K562 (cell line): ENCODE measurements at regions not wholly inside any gene's neighbourhood (a gene's known extent, or its start where the extent isn't known, plus 50 kb on each side); places are given as distances from the start of the nearest gene placed in this dataset.

Experiments used
- ATAC-seq: fragments of 200-7000 bp; cut with Tn5 transposase; 3 replicates; pipeline ENCODE4 v1.9.1; 2020; ENCODE audit warnings: moderate library complexity
- BruUV-seq: library from RNA; stranded (reverse); fragments of 400-500 nt; replicated peaks from 2 replicates; lab custom pipeline; 2021; lab: Mats Ljungman, UMichigan
- CTCF ChIA-PET: fragments of 300-600 bp; formaldehyde crosslinking; extraction: SDS; loops from one replicate; lab custom pipeline; 2021; ENCODE audit warnings: low intra/inter-chr PET ratio; lab: Yijun Ruan, JAX
- POLR2A ChIA-PET: fragments of 300-600, 350-650 bp; sonication (Branson Sonifier 250); formaldehyde crosslinking; extraction: SDS; loops from one replicate; lab custom pipeline; 2021; ENCODE audit warnings: antibody characterized with exemption, inconsistent platforms; lab: Yijun Ruan, JAX
- DNase-seq, 4 experiments: peaks; one replicate each; pipeline versions ENCODE4 v3.0.0 to v3.0.0-alpha.2; 2011 to 2018; ENCODE audit warnings: low spot score in 3 of 4, mixed read lengths in 3 of 4; ENCODE audit errors: extremely low read depth in 1 of 4
- FAIRE-seq: peaks from 2 replicates; lab custom pipeline; 2011; peaks lifted over from hg19 to GRCh38; lab: Jason Lieb, UNC
- H2AFZ ChIP-seq: 2 replicates; pipeline ENCODE4 v1.6.0; 2011; ENCODE audit warnings: low read depth, low read length, control low read depth, inconsistent platforms
- H3K27ac ChIP-seq: fragments of 200-600 bp; 3 replicates; pipeline ENCODE4 v1.8.0; 2011; ENCODE audit warnings: low read depth, mild to moderate bottlenecking, control low read depth, inconsistent platforms, low read length, moderate library complexity, mixed read lengths; ENCODE audit errors: extremely low read depth
- H3K27me3 ChIP-seq, 2 experiments: fragments of 300-600 bp in 1 of 2; 2 replicates in 1 of 2; 3 replicates in 1 of 2; pipeline versions ENCODE4 v1.6.0 to v1.8.0; 2011; ENCODE audit warnings: inconsistent platforms in 2 of 2, low read length in 2 of 2, mild to moderate bottlenecking in 1 of 2, mixed read lengths in 1 of 2, moderate library complexity in 1 of 2; ENCODE audit not compliant: control insufficient read depth in 2 of 2, insufficient read depth in 2 of 2
- H3K36me3 ChIP-seq: fragments of 300-600 bp; 3 replicates; pipeline ENCODE4 v1.8.0; 2011; ENCODE audit warnings: mild to moderate bottlenecking, low read length, inconsistent platforms; ENCODE audit not compliant: control insufficient read depth, insufficient read depth
- H3K4me1 ChIP-seq, 2 experiments: fragments of 200-600 bp in 1 of 2; replicated peaks in 1 of 2; 2 replicates in 1 of 2; 3 replicates in 1 of 2; pipeline versions ENCODE4 v1.5.1 to v1.8.0; 2011; ENCODE audit warnings: inconsistent platforms in 2 of 2, low read length in 2 of 2, mild to moderate bottlenecking in 1 of 2, mixed read lengths in 1 of 2, moderate library complexity in 1 of 2; ENCODE audit not compliant: control insufficient read depth in 2 of 2, insufficient read depth in 2 of 2
- H3K4me2 ChIP-seq: 2 replicates; pipeline ENCODE4 v1.6.1; 2011; ENCODE audit warnings: low read length, control low read depth, inconsistent platforms, mixed read lengths; ENCODE audit not compliant: insufficient read depth
- H3K4me3 ChIP-seq: fragments of 200-600 bp; sonication (generic), shearing (Covaris generic); 2 replicates; pipeline ENCODE4 v1.5.1; 2016; ENCODE audit warnings: control low read depth, inconsistent platforms
- H3K79me2 ChIP-seq: fragments of 200-600 bp; 3 replicates; pipeline ENCODE4 v1.8.0; 2011; ENCODE audit warnings: low read length, inconsistent platforms; ENCODE audit not compliant: control insufficient read depth, insufficient read depth
- H3K9ac ChIP-seq, 2 experiments: 2 replicates each; pipeline versions ENCODE4 v1.6.0 to v1.6.1; 2011; ENCODE audit warnings: low read depth in 2 of 2, low read length in 2 of 2, control low read depth in 1 of 2, inconsistent platforms in 1 of 2, mild to moderate bottlenecking in 1 of 2, mixed read lengths in 1 of 2; ENCODE audit not compliant: insufficient read depth in 1 of 2
- H3K9me1 ChIP-seq: one replicate; pipeline ENCODE4 v1.6.0; 2011; ENCODE audit warnings: inconsistent platforms, mild to moderate bottlenecking, low read length, moderate library complexity; ENCODE audit not compliant: control insufficient read depth, insufficient read depth
- H3K9me3 ChIP-seq: replicated peaks from 2 replicates; pipeline ENCODE4 v1.5.1; 2011; ENCODE audit warnings: low read depth, low read length, inconsistent platforms; ENCODE audit not compliant: control insufficient read depth, insufficient read depth
- H4K20me1 ChIP-seq: replicated peaks from 2 replicates; pipeline ENCODE4 v1.6.1; 2011; ENCODE audit warnings: low read length, inconsistent platforms, mixed read lengths; ENCODE audit not compliant: control insufficient read depth, insufficient read depth
- BACH1 ChIP-seq: fragments of 200-800 bp; sonication (Bioruptor generic); IDR thresholded peaks from 2 replicates; pipeline ENCODE4 v1.6.1; 2016; ENCODE audit warnings: missing genetic modification characterization, missing compliant biosample characterization
- BMI1 ChIP-seq: fragments of 150-350 bp; IDR thresholded peaks from 2 replicates; pipeline ENCODE4 v1.6.1; 2014; ENCODE audit warnings: low read length
- GTF2A2 ChIP-seq: IDR thresholded peaks from 2 replicates; pipeline ENCODE4 v1.6.1; 2016; ENCODE audit warnings: mild to moderate bottlenecking, missing genetic modification characterization, missing compliant biosample characterization
- HCFC1 ChIP-seq: IDR thresholded peaks from 2 replicates; pipeline ENCODE4 v1.6.1; 2012; ENCODE audit warnings: low read depth, low read length, improper control_type of control experiment
- LCOR ChIP-seq: sonication (generic); formaldehyde crosslinking; IDR thresholded peaks from 2 replicates; pipeline ENCODE4 v1.8.0; 2022; ENCODE audit warnings: mild to moderate bottlenecking, missing genetic modification reagents
- MTA3 ChIP-seq: fragments of 450-650 bp; formaldehyde crosslinking; IDR thresholded peaks from 2 replicates; pipeline ENCODE4 v1.6.1; 2017; ENCODE audit warnings: mild to moderate bottlenecking, borderline replicate concordance
- NCOA1 ChIP-seq: fragments of 450-650 bp; IDR thresholded peaks from 2 replicates; pipeline ENCODE4 v1.6.1; 2016; ENCODE audit warnings: low read depth
- POLR2AphosphoS5 ChIP-seq: IDR thresholded peaks from 2 replicates; pipeline ENCODE4 v1.6.1; 2011; ENCODE audit warnings: mild to moderate bottlenecking, low read depth, low read length, moderate library complexity; ENCODE audit not compliant: control insufficient read depth, insufficient read depth
- SNIP1 ChIP-seq: fragments of 450-650 bp; IDR thresholded peaks from 2 replicates; pipeline ENCODE4 v1.7.1; 2017; ENCODE audit warnings: low read depth, mild to moderate bottlenecking
- TCF7L2 ChIP-seq: fragments of 150-350 bp; IDR thresholded peaks from 2 replicates; pipeline ENCODE4 v1.6.1; 2016; ENCODE audit warnings: low read depth, mild to moderate bottlenecking, low read length, moderate library complexity
- TEAD1 ChIP-seq, 2 experiments: fragments of 450-650 bp in 1 of 2; sonication (generic) in 1 of 2; formaldehyde crosslinking; IDR thresholded peaks; 2 replicates each; pipeline versions ENCODE4 v1.4.0 to v1.8.0; 2020 to 2022; ENCODE audit warnings: mild to moderate bottlenecking in 2 of 2, missing genetic modification reagents in 1 of 2
- WHSC1 ChIP-seq: IDR thresholded peaks from one replicate; pipeline ENCODE4 v1.6.1; 2012; ENCODE audit warnings: low read length, control low read depth, inconsistent platforms
- XRCC4 ChIP-seq: IDR thresholded peaks from one replicate; pipeline ENCODE4 v1.6.1; 2011; ENCODE audit not compliant: insufficient read depth, insufficient read length; ENCODE audit errors: extremely low read depth
- XRCC5 ChIP-seq: fragments of 200-400 bp; formaldehyde crosslinking; IDR thresholded peaks from 2 replicates; pipeline ENCODE4 v1.6.1; 2017; ENCODE audit warnings: low read depth, mild to moderate bottlenecking, low read length
- ZBTB1 ChIP-seq: sonication (generic); formaldehyde crosslinking; IDR thresholded peaks from 2 replicates; pipeline ENCODE4 v1.8.1; 2023; ENCODE audit warnings: missing genetic modification reagents, low read depth, mild to moderate bottlenecking, borderline replicate concordance
- ZFP36 ChIP-seq: fragments of 150-350 bp; IDR thresholded peaks from 2 replicates; pipeline ENCODE4 v1.6.1; 2018; ENCODE audit warnings: low read length, low read depth; ENCODE audit not compliant: partially characterized antibody
- ZNF140 ChIP-seq: fragments of 250-450 bp; sonication (Bioruptor Pico); IDR thresholded peaks from 2 replicates; pipeline ENCODE4 v1.8.0; 2021; ENCODE audit warnings: moderate library complexity, mild to moderate bottlenecking, inconsistent platforms
- ZNF165 ChIP-seq: fragments of 250-450 bp; sonication (Bioruptor Pico); IDR thresholded peaks from 2 replicates; pipeline ENCODE4 v1.4.0; 2020; ENCODE audit warnings: borderline replicate concordance
- ZNF586 ChIP-seq: fragments of 450-650 bp; formaldehyde crosslinking; conservative IDR thresholded peaks from 2 replicates; pipeline ENCODE4 v1.4.0; 2020; ENCODE audit warnings: mild to moderate bottlenecking, moderate library complexity
- WGBS: fragments of 100-300 bp; shearing (Covaris generic); methylation state at CpG from one replicate; pipeline ENCODE4 v1.1.6; 2016; ENCODE audit warnings: low coverage, mixed read lengths; ENCODE audit not compliant: insufficient coverage; ENCODE audit errors: missing lambda C conversion rate; 5-methylcytosine and 5-hydroxymethylcytosine counted together
- in situ Hi-C: fragments of 300-500 bp; cut with MboI; formaldehyde crosslinking; loops from 4 replicates; pipeline ENCODE4 v1.15.0; 2018; ENCODE audit warnings: inconsistent platforms, mixed read lengths
- intact Hi-C: fragments of 100-400 bp; cut with micrococcal nuclease; formaldehyde crosslinking; loops from 2 replicates; pipeline ENCODE4 v1.14.2; 2022

GRCh38 chr16:49097964-49098363 is 183.7 kb downstream of the CBLN1 start:
- FAIRE-seq (no peak), DNase-seq (no peak), ATAC-seq (no peak)
- Histone ChIP-seq H2AFZ (no peak overlapping the region), H3K4me1 (no peaks in the 10 kb centered on the region), H3K9ac (no peak overlapping the region), H3K27me3 (no peaks in the 10 kb centered on the region), H4K20me1 (no peaks in the 10 kb centered on the region), H3K4me3 (no peak overlapping the region), H3K9me3 (no peaks in the 10 kb centered on the region), H3K9me1 (no peaks in the 10 kb centered on the region), H3K79me2 (no peaks in the 10 kb centered on the region), H3K27ac (no peak overlapping the region), H3K4me2 (no peak overlapping the region), H3K36me3 (no peaks in the 10 kb centered on the region)
- TF ChIP-seq BMI1 (no peak), ZBTB1 (CRISPR knock-in tag) (no peak), LCOR (no peak)
- intact Hi-C loops = no loop called here
- ChIA-PET CTCF (no interaction called here), POLR2A (no interaction called here)
- 4% methylated on average over 2 of the region's 2 CpGs for WGBS
- BruUV-seq = no TSS peak
- in situ Hi-C loops = no loop called here

- TF ChIP-seq NCOA1 = no peak
- no peak for TF ChIP-seq POLR2AphosphoS5
- no peak for TF ChIP-seq ZNF586 (CRISPR knock-in tag)
- TF ChIP-seq BACH1 (tag) = no peak
- no peak for TF ChIP-seq MTA3
- TF ChIP-seq SNIP1 = no peak
- no peak for TF ChIP-seq XRCC5
- TF ChIP-seq TEAD1 (CRISPR knock-in tag; IDR thresholded peaks at IDR 0.05) = no peak
- TF ChIP-seq ZNF165 (CRISPR knock-in tag) = no peak
- no peak for TF ChIP-seq WHSC1
- TF ChIP-seq ZNF140 (CRISPR knock-in tag) = no peak
- no peak for TF ChIP-seq GTF2A2
- no peak for TF ChIP-seq TCF7L2
- no peak for TF ChIP-seq ZFP36
- no peak for TF ChIP-seq XRCC4
- TF ChIP-seq HCFC1 = no peak
- Histone ChIP-seq H3K27me3 (no peaks in the 10 kb centered on the region), H2AFZ (no peak overlapping the region), H3K4me2 (no peak overlapping the region), H3K9ac (no peak overlapping the region), H3K9me1 (no peaks in the 10 kb centered on the region), H3K79me2 (no peaks in the 10 kb centered on the region), H3K4me3 (no peak overlapping the region), H3K9me3 (no peaks in the 10 kb centered on the region), H3K4me1 (no peaks in the 10 kb centered on the region), H3K27ac (no peak overlapping the region), H4K20me1 (no peaks in the 10 kb centered on the region), H3K36me3 (no peaks in the 10 kb centered on the region)
- intact Hi-C loops = no loop called here
- in situ Hi-C loops = no loop called here
- FAIRE-seq (no peak), ATAC-seq (no peak), DNase-seq (no peak)
- CTCF ChIA-PET = no interaction called here
- no TSS peak for BruUV-seq
- POLR2A ChIA-PET = interaction anchor here (0.7 kb wide), 1 partner anchor 440 kb away, joined by 5 read pairs; no protein-coding TSS in a partner anchor
- 0% methylated on average over 7 of the region's 7 CpGs for WGBS
Measured at GRCh38 chr16:49096176-49096945, 185.3 kb downstream of the CBLN1 start.
